ENCODE measurements at regions not wholly inside any gene's neighbourhood (a gene's known extent, or its start where the extent isn't known, plus 50 kb on each side); places are given as distances from the start of the nearest gene placed in this dataset.

GRCh38 chr11:112590764-112591163, 330.1 kb upstream of the PLET1 start:
- 50 to 67% methylated on average over 1 of the region's 2 CpGs for WGBS, 2 donors (ENCODE audit: low coverage in 1 of 2)
- no peaks in the 10 kb centered on the region for H3K36me3 ChIP-seq
- no peak for ATAC-seq
- TF ChIP-seq CTCF (IDR thresholded peaks at IDR 0.05) (no peak), EP300 (IDR thresholded peaks at IDR 0.05) (no peak), POLR2AphosphoS5 (IDR thresholded peaks at IDR 0.05) (no peak), POLR2A (IDR thresholded peaks at IDR 0.05) (no peak)
- peak overlapping the region in 1 of 4 donors; percentile 7 for H3K27ac ChIP-seq
- H3K9me3 ChIP-seq: no peaks in the 10 kb centered on the region
- no peaks in the 10 kb centered on the region for H3K27me3 ChIP-seq
- H3K4me3 ChIP-seq: no peak overlapping the region
- H3K4me1 ChIP-seq: peaks cover 0 to 27% (median 0%) of the 10 kb centered on the region in 3 donors

- no peak for ATAC-seq
- peaks cover 0 to 19% (median 0%) of the 10 kb centered on the region in 3 donors for H3K4me1 ChIP-seq
- no peak overlapping the region for H3K4me3 ChIP-seq
- 89 to 100% methylated on average over 2 of the region's 2 CpGs for WGBS, 2 donors (ENCODE audit: low coverage in 1 of 2)
- no peak for TF ChIP-seq POLR2AphosphoS5 (IDR thresholded peaks at IDR 0.05)
- no peak for TF ChIP-seq EP300 (IDR thresholded peaks at IDR 0.05)
- no peak for TF ChIP-seq POLR2A (IDR thresholded peaks at IDR 0.05)
- TF ChIP-seq CTCF (IDR thresholded peaks at IDR 0.05): no peak
- H3K9me3 ChIP-seq: no peaks in the 10 kb centered on the region
- H3K36me3 ChIP-seq: no peaks in the 10 kb centered on the region
- H3K27ac ChIP-seq: no peak overlapping the region
- no peaks in the 10 kb centered on the region for H3K27me3 ChIP-seq
Measured at GRCh38 chr11:112593440-112593839, 332.8 kb upstream of the PLET1 start.

GRCh38 chr11:112596324-112596723, 335.7 kb upstream of the PLET1 start:
- H3K27me3 ChIP-seq: no peaks in the 10 kb centered on the region
- ATAC-seq: no peak
- no peak overlapping the region for H3K4me3 ChIP-seq
- no peak for TF ChIP-seq POLR2A (IDR thresholded peaks at IDR 0.05)
- no peak for TF ChIP-seq POLR2AphosphoS5 (IDR thresholded peaks at IDR 0.05)
- no peak for TF ChIP-seq CTCF (IDR thresholded peaks at IDR 0.05)
- TF ChIP-seq EP300 (IDR thresholded peaks at IDR 0.05): no peak
- H3K36me3 ChIP-seq: no peaks in the 10 kb centered on the region
- H3K9me3 ChIP-seq: no peaks in the 10 kb centered on the region
- no peak overlapping the region for H3K27ac ChIP-seq
- no peaks in the 10 kb centered on the region for H3K4me1 ChIP-seq

- 86 to 91% methylated on average over 1 to 2 of the region's 2 CpGs for WGBS, 2 donors (ENCODE audit: low coverage in 1 of 2)
- Histone ChIP-seq H3K27ac (no peak overlapping the region), H3K4me1 (no peaks in the 10 kb centered on the region), H3K27me3 (no peaks in the 10 kb centered on the region), H3K36me3 (no peaks in the 10 kb centered on the region), H3K9me3 (no peaks in the 10 kb centered on the region), H3K4me3 (no peak overlapping the region)
- TF ChIP-seq EP300 (IDR thresholded peaks at IDR 0.05): no peak
- TF ChIP-seq POLR2A (IDR thresholded peaks at IDR 0.05): no peak
- no peak for TF ChIP-seq POLR2AphosphoS5 (IDR thresholded peaks at IDR 0.05)
- TF ChIP-seq CTCF (IDR thresholded peaks at IDR 0.05): no peak
- ATAC-seq: no peak
Measured at GRCh38 chr11:112597286-112597790, 336.7 kb upstream of the PLET1 start.

- Histone ChIP-seq H3K4me3 (no peak overlapping the region), H3K27me3 (no peaks in the 10 kb centered on the region), H3K36me3 (no peaks in the 10 kb centered on the region), H3K27ac (no peak overlapping the region), H3K9me3 (no peaks in the 10 kb centered on the region), H3K4me1 (no peaks in the 10 kb centered on the region)
- ATAC-seq: no peak
- TF ChIP-seq CTCF (IDR thresholded peaks at IDR 0.05) (no peak), POLR2AphosphoS5 (IDR thresholded peaks at IDR 0.05) (no peak), POLR2A (IDR thresholded peaks at IDR 0.05) (no peak), EP300 (IDR thresholded peaks at IDR 0.05) (no peak)
Measured at GRCh38 chr11:112599265-112599664, 338.6 kb upstream of the PLET1 start.
